GM19023 (cell line): ENCODE measurements at regions not wholly inside any gene's neighbourhood (a gene's known extent, or its start where the extent isn't known, plus 50 kb on each side); places are given as distances from the start of the nearest gene placed in this dataset.
"Not testable (repeated sequence)": the region's sequence is repeated elsewhere in the genome, so short reads cannot be mapped to it uniquely, and the experiment has no call there.

Experiments
- ATAC-seq: cut with Tn5 transposase; IDR thresholded peaks from one replicate; pipeline ENCODE4 v1.9.1; 2021; ENCODE audit warnings: mild to moderate bottlenecking, moderate library complexity; ENCODE audit not compliant: unreplicated experiment

DNA sequence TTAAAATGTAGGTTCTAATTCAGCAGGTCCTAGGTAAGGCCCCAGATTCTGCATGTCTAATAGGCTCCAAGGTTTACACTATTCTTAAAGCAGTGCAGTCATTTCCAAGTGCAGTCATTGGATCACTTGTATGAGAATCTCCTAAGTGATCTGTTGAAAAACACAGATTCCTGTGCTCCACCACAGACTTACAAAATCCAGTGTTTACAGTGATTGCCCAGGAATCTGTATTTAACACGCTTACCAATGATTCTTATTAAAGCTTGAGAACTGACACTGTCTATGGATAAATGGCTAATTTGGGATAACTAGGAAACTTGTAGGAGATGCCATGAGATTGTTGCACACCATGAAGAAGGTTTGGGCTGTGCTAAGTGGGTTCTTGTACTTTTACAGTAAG, 104.6 kb upstream of the PLEKHG1 start:
- no peak for ATAC-seq

DNA sequence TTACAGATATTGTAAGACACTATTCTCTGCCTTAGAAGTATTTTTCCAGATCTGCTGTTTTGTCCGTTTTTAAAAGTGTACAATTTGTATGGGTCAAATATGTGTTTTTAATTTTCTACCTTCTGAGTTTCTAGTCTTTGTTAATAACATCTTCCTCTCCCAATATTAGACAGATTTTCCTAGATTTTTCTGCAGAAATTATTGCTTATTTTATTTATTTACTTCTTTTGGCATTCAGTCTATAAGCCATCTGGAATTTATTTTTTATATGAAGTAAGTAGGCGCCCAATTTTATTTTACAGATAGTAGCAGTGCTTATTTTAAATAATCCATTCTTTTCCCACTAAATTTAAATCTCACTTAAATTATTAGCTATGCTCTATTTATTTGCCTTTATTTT, 103.1 kb upstream of the PLEKHG1 start:
- ATAC-seq, result no peak

- ATAC-seq, result no peak
These were observed 99.8 kb upstream of the PLEKHG1 start for GRCh38 chr6:150499882-150500312.

DNA sequence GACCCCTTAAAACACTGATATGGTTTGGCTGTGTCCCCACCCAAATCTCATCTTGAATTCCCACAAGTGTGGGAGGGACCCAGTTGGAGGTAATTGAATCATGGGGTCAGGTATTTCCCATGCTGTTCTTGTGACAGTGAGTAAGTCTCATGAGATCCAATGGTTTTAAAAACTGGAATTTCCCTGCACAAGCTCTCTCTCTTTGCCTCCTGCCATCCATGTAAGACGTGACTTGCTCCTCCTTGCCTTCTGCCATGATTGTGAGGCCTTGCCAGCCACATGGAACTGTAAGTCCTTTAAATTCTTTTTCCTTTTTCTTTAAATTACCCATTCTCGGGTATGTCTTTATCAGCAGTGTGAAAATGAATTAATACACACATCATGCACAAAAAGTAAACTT, 99.1 kb upstream of the PLEKHG1 start:
- ATAC-seq, result not testable (repeated sequence)

- ATAC-seq, result no peak
These were observed 96.6 kb upstream of the PLEKHG1 start for GRCh38 chr6:150503041-150503440.

DNA sequence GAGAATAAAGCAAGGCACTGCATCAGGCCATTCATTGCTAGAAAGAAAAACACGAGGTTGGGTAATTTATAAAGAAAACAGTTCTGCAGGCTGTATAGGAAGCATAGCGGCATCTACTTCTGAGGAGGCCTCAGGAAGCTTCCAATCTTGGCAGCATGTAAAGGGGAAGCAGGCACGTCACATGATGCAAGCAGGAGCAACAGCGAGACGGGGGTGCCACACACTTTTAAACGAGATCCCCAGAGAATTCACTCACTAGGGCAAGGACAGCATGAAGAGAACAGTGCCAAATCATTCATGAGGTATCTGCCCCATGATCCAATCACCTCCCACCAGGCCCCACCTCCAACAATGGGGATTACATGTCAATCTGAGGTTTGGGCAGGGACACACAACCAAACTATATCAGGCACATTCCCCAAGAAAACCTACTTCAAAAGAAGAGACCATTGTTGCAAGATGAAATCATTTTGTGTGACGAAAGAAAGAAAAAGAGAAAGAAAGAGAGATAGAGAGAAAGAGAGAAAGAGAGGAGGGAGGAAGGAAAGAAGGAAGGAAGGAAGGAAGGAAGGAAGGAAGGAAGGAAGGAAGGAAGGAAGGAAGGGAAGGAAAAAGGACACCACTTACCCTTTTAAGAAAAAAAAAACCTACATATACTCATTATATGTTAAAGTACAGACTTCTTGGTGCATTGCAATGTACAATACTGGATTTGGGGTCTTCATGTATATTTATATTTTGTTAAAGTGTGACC, 95.9 kb upstream of the PLEKHG1 start:
- ATAC-seq, result no peak

DNA sequence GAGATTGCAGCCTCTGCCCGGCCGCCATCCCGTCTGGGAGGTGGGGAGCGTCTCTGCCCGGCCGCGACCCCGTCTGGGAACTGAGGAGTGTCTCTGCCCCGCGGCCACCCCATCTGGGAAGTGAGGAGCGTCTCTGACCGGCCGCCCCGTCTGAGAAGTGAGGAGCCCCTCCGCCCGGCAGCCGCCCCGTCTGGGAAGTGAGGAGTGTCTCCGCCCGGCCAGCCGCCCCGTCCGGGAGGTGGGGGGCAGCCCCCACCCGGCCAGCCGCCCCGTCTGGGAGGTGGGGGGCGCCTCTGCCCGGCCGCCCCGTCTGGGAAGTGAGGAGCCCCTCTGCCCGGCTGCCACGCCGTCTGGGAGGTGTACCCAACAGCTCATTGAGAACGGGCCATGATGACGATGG, 92.3 kb upstream of the PLEKHG1 start:
- not testable (repeated sequence) for ATAC-seq

GRCh38 chr6:150510576-150510975, 89.1 kb upstream of the PLEKHG1 start:
- ATAC-seq, result no peak

DNA sequence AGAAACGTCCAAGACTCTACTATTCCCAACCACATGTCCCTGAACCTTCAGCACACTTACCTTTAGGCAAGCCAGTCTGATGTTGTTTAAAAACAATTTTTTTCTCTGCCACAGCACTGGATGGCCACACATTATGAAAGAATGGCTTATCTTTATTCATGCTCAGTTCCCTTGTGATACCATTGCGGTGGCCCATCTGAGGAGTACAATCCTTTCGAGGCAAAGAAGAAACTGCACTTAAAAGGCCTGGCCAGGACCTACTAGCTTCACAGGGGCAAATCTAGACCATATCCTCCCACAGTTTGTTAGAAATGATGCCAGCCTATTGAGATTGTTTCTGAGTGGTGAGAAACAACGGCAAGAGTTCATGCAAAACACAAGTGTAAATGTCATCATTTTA, 88.4 kb upstream of the PLEKHG1 start:
- ATAC-seq, result no peak

DNA sequence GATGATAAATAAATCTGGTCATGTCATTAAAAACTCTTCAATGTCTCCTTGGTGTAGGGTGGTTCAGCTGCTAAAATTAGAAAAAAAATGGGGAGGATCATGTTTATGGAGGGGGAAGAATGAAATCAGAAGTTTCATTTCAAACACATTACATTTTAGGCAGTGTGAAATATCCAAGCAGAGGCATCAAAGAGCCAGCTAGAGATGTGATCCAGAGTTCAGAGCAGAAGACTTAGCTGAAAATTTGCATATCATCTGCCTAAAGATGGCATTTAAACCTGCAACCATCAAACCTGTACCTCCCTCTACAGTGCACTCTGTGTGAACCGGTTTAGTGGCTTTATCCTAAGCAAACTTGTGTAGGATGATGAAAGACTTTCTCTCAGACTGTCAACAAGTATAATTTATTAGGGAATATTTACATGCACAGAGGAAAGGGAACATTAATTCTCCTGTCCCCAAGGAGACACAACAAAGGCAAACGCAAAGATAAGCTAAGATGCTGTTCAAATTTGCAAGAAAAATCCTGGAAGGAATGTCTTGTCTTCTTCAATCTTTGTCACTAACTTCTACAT, 84.8 kb upstream of the PLEKHG1 start:
- no peak for ATAC-seq

GRCh38 chr6:150516199-150516598, 83.5 kb upstream of the PLEKHG1 start:
- ATAC-seq, result no peak

DNA sequence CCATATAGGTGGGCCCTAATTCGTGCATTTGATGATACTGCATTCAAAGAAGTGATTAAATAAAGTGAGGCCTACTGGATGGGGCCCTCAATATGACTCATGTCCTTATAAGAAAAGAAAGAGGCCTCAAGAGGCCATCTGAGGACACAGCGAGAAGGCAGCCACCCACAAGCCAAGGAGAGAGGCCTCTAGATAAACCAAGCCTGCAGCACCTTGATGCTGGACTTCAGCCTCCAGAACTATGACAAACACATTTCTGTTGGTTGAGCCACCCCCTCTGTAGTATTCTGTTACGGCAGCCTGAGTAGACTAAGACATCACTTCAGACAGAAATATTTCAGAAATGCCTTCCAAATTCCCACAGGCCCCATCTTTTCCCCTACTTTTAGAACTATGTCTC, 82.5 kb upstream of the PLEKHG1 start:
- no peak for ATAC-seq

DNA sequence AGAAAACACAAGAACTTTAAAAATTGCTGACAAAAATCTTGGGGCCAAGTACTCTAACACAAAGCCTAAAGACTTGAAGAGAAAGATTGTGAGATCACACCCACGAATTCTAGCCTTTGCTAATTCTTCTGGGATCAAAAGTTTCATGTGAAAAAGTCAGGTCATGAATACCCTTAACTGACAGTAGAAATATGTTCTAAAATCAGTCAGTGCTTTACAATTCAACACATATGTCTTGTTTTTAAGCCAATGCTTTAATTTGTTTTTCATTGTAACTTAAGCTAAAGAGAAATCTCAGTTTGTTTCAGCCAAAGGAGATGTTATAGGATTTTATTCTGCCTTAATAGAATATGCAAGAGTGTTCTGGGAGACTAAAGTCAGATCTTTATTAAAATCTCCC, 78.2 kb upstream of the PLEKHG1 start:
- no peak for ATAC-seq

- ATAC-seq, result not testable (repeated sequence)
These were observed 76.5 kb upstream of the PLEKHG1 start for GRCh38 chr6:150523216-150523615.

GRCh38 chr6:150525300-150525699, 74.4 kb upstream of the PLEKHG1 start:
- ATAC-seq, result no peak

DNA sequence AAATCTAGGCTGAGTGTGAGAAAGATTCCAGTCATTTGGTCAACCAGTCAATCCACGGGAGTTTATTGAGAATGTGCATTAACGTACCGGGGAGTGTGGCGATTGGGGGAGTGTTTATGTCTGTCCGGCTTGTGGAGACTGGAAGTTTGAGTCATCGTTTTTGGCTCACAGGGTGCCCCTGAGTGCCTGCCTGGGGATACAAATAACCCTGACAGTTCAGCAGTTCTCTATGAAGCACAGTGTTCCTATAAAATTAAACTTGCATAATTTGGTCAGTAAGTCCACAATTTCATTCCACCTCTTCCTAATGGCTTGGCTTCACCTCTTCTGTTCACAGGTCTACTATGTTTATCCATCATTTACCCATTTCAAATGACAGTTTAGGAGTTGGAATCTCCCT, 72.6 kb upstream of the PLEKHG1 start:
- no peak for ATAC-seq

DNA sequence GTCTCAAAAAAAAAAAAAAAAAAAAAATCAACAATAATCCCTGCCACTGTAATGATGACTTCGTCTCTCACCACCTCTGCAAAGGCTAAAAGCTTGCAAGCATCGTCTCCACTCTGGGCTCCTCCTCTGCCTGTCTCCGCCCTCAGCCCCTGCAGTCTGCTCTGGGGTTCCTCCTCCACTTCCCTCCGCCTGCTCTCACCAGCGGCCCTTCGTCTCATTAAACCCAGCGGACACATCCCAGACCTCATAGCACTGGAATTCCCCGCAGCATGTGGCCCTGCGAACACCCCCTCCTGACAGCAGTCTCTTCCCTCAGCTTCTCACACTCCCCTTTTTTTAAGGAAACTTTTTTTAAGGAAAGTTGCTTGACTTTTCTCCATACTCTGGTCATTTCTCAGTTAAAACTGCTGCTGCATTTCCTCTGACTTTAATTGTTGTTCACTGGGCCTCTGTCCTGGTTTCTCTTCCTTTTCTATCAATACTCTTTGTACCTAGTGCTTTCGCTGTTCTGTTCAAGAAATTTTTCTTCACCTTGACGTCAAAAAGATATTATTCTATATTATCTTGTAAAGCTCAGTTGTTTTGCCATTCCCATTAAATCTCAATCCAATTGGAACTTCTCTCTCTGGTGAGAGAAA, 70.9 kb upstream of the PLEKHG1 start:
- ATAC-seq, result no peak

- ATAC-seq, result no peak
These were observed 70.0 kb upstream of the PLEKHG1 start for GRCh38 chr6:150529646-150530045.

- no peak for ATAC-seq
These were observed 67.7 kb upstream of the PLEKHG1 start for GRCh38 chr6:150531957-150532356.

DNA sequence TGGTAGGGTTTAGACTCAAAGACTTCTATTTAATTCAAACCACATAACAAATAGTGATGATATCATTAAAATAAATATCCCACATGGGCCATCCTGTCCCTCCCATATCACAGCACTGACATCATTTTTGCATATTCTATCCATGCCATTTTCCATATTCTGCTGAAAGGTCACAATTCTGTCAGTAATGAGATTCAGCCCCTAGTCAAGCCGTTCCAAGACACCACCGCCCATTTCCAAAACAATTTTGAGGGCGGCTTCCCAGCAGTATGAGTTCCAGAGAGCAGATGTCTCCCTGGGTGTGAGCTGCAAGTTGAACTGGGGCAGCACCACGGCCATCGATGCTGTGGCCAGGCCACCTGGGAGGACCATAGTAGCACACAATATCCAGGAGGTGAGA, 65.1 kb upstream of the PLEKHG1 start:
- ATAC-seq, result no peak

DNA sequence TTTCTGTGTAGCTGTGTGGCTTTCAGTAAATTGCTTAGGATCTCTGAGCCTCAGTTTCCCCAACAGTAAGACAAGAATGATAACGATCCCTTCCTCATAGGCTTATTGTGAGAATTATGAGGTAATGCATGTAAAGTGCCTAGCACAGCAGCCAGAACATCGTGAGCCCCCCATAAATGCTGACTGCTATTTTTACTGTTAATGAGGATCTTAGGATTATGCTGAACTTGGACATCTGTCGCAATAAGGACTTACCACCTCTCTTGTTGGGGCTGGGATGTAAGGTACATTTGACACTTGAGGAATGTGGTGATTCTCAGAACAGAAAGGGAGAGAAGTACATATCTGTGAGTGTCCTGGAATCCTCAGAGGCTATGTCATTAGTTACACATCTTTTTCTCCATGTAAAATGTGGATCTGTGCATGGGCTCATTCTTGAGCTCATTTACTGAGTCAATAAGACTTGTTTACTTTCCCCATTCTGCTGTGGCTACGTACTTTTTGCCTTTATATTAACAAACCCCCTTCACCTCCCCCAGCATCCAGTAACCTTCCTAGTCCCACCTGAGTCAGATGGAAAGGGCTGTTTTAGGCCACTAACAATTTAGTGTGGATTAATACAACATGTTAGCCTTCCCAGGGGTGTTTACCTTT, 64.4 kb upstream of the PLEKHG1 start:
- ATAC-seq, result no peak

- ATAC-seq, result no peak
These were observed 63.9 kb upstream of the PLEKHG1 start for GRCh38 chr6:150535818-150536220.
